K562 (cell line): ENCODE measurements at regions not wholly inside any gene's neighbourhood (a gene's known extent, or its start where the extent isn't known, plus 50 kb on each side); places are given as distances from the start of the nearest gene placed in this dataset.

Experiments
- ATAC-seq: fragments of 200-7000 bp; cut with Tn5 transposase; 3 replicates; pipeline ENCODE4 v1.9.1; 2020; ENCODE audit warnings: moderate library complexity
- BruUV-seq: library from RNA; stranded (reverse); fragments of 400-500 nt; replicated peaks from 2 replicates; lab custom pipeline; 2021; lab: Mats Ljungman, UMichigan
- CTCF ChIA-PET: fragments of 300-600 bp; formaldehyde crosslinking; extraction: SDS; loops from one replicate; lab custom pipeline; 2021; ENCODE audit warnings: low intra/inter-chr PET ratio; lab: Yijun Ruan, JAX
- POLR2A ChIA-PET: fragments of 300-600, 350-650 bp; sonication (Branson Sonifier 250); formaldehyde crosslinking; extraction: SDS; loops from one replicate; lab custom pipeline; 2021; ENCODE audit warnings: antibody characterized with exemption, inconsistent platforms; lab: Yijun Ruan, JAX
- DNase-seq, 4 experiments: peaks; one replicate each; pipeline versions ENCODE4 v3.0.0 to v3.0.0-alpha.2; 2011 to 2018; ENCODE audit warnings: low spot score in 3 of 4, mixed read lengths in 3 of 4; ENCODE audit errors: extremely low read depth in 1 of 4
- FAIRE-seq: peaks from 2 replicates; lab custom pipeline; 2011; peaks lifted over from hg19 to GRCh38; lab: Jason Lieb, UNC
- H2AFZ ChIP-seq: 2 replicates; pipeline ENCODE4 v1.6.0; 2011; ENCODE audit warnings: low read depth, low read length, control low read depth, inconsistent platforms
- H3K27ac ChIP-seq: fragments of 200-600 bp; 3 replicates; pipeline ENCODE4 v1.8.0; 2011; ENCODE audit warnings: low read depth, mild to moderate bottlenecking, control low read depth, inconsistent platforms, low read length, moderate library complexity, mixed read lengths; ENCODE audit errors: extremely low read depth
- H3K27me3 ChIP-seq, 2 experiments: fragments of 300-600 bp in 1 of 2; 2 replicates in 1 of 2; 3 replicates in 1 of 2; pipeline versions ENCODE4 v1.6.0 to v1.8.0; 2011; ENCODE audit warnings: inconsistent platforms in 2 of 2, low read length in 2 of 2, mild to moderate bottlenecking in 1 of 2, mixed read lengths in 1 of 2, moderate library complexity in 1 of 2; ENCODE audit not compliant: control insufficient read depth in 2 of 2, insufficient read depth in 2 of 2
- H3K36me3 ChIP-seq: fragments of 300-600 bp; 3 replicates; pipeline ENCODE4 v1.8.0; 2011; ENCODE audit warnings: mild to moderate bottlenecking, low read length, inconsistent platforms; ENCODE audit not compliant: control insufficient read depth, insufficient read depth
- H3K4me1 ChIP-seq, 2 experiments: fragments of 200-600 bp in 1 of 2; replicated peaks in 1 of 2; 2 replicates in 1 of 2; 3 replicates in 1 of 2; pipeline versions ENCODE4 v1.5.1 to v1.8.0; 2011; ENCODE audit warnings: inconsistent platforms in 2 of 2, low read length in 2 of 2, mild to moderate bottlenecking in 1 of 2, mixed read lengths in 1 of 2, moderate library complexity in 1 of 2; ENCODE audit not compliant: control insufficient read depth in 2 of 2, insufficient read depth in 2 of 2
- H3K4me2 ChIP-seq: 2 replicates; pipeline ENCODE4 v1.6.1; 2011; ENCODE audit warnings: low read length, control low read depth, inconsistent platforms, mixed read lengths; ENCODE audit not compliant: insufficient read depth
- H3K4me3 ChIP-seq: fragments of 200-600 bp; sonication (generic), shearing (Covaris generic); 2 replicates; pipeline ENCODE4 v1.5.1; 2016; ENCODE audit warnings: control low read depth, inconsistent platforms
- H3K79me2 ChIP-seq: fragments of 200-600 bp; 3 replicates; pipeline ENCODE4 v1.8.0; 2011; ENCODE audit warnings: low read length, inconsistent platforms; ENCODE audit not compliant: control insufficient read depth, insufficient read depth
- H3K9ac ChIP-seq, 2 experiments: 2 replicates each; pipeline versions ENCODE4 v1.6.0 to v1.6.1; 2011; ENCODE audit warnings: low read depth in 2 of 2, low read length in 2 of 2, control low read depth in 1 of 2, inconsistent platforms in 1 of 2, mild to moderate bottlenecking in 1 of 2, mixed read lengths in 1 of 2; ENCODE audit not compliant: insufficient read depth in 1 of 2
- H3K9me1 ChIP-seq: one replicate; pipeline ENCODE4 v1.6.0; 2011; ENCODE audit warnings: inconsistent platforms, mild to moderate bottlenecking, low read length, moderate library complexity; ENCODE audit not compliant: control insufficient read depth, insufficient read depth
- H3K9me3 ChIP-seq: replicated peaks from 2 replicates; pipeline ENCODE4 v1.5.1; 2011; ENCODE audit warnings: low read depth, low read length, inconsistent platforms; ENCODE audit not compliant: control insufficient read depth, insufficient read depth
- H4K20me1 ChIP-seq: replicated peaks from 2 replicates; pipeline ENCODE4 v1.6.1; 2011; ENCODE audit warnings: low read length, inconsistent platforms, mixed read lengths; ENCODE audit not compliant: control insufficient read depth, insufficient read depth
- BDP1 ChIP-seq: IDR thresholded peaks from 3 replicates; pipeline ENCODE4 v1.6.1; 2011; ENCODE audit not compliant: insufficient read length, insufficient read depth
- CAMTA2 ChIP-seq: fragments of 250-450 bp; sonication (Bioruptor Pico); conservative IDR thresholded peaks from 2 replicates; pipeline ENCODE4 v1.5.1; 2022
- COPS2 ChIP-seq: fragments of 450-650 bp; conservative IDR thresholded peaks from 2 replicates; pipeline ENCODE4 v1.6.1; 2016; ENCODE audit warnings: mild to moderate bottlenecking, moderate library complexity
- CTBP1 ChIP-seq: fragments of 450-650 bp; IDR thresholded peaks from 2 replicates; pipeline ENCODE4 v1.6.1; 2016; ENCODE audit warnings: borderline replicate concordance
- FOXJ3 ChIP-seq: sonication (generic); formaldehyde crosslinking; IDR thresholded peaks from 2 replicates; pipeline ENCODE4 v1.4.0; 2020; ENCODE audit warnings: mild to moderate bottlenecking, missing genetic modification reagents
- MEIS2 ChIP-seq: fragments of 450-650 bp; IDR thresholded peaks from 2 replicates; pipeline ENCODE4 v1.6.1; 2014; ENCODE audit warnings: mild to moderate bottlenecking; ENCODE audit not compliant: partially characterized antibody
- NR3C1 ChIP-seq: sonication (generic); formaldehyde crosslinking; IDR thresholded peaks from 2 replicates; pipeline ENCODE4 v1.8.1; 2022; ENCODE audit warnings: missing genetic modification reagents
- RBBP5 ChIP-seq: fragments of 200-600 bp; sonication (generic); IDR thresholded peaks from 2 replicates; pipeline ENCODE4 v1.6.1; 2012; ENCODE audit warnings: borderline replicate concordance, mild to moderate bottlenecking, low read length, control low read depth, inconsistent platforms; ENCODE audit not compliant: insufficient read depth, poor library complexity, severe bottlenecking
- RBM34 ChIP-seq: fragments of 200-400 bp; formaldehyde crosslinking; IDR thresholded peaks from 2 replicates; pipeline ENCODE4 v1.6.1; 2018; ENCODE audit warnings: low read length, borderline replicate concordance; ENCODE audit not compliant: insufficient read depth
- SMARCA4 ChIP-seq: fragments of 450-650 bp; IDR thresholded peaks from 2 replicates; pipeline ENCODE4 v1.6.1; 2016
- TAF15 ChIP-seq: fragments of 200-400 bp; formaldehyde crosslinking; IDR thresholded peaks from 2 replicates; pipeline ENCODE4 v1.6.1; 2017; ENCODE audit warnings: mild to moderate bottlenecking, low read depth, low read length, moderate library complexity
- TBP ChIP-seq: optimal IDR thresholded peaks from 2 replicates; pipeline ENCODE3; 2011; ENCODE audit warnings: low read depth, low read length, improper control_type of control experiment
- ZEB2 ChIP-seq: fragments of 450-650 bp; IDR thresholded peaks from 2 replicates; pipeline ENCODE4 v1.6.1; 2016
- ZNF212 ChIP-seq: fragments of 450-650 bp; formaldehyde crosslinking; IDR thresholded peaks from 2 replicates; pipeline ENCODE4 v1.4.0; 2020; ENCODE audit warnings: mild to moderate bottlenecking
- ZNF41 ChIP-seq: fragments of 250-450 bp; sonication (Bioruptor Pico); conservative IDR thresholded peaks from 2 replicates; pipeline ENCODE4 v1.4.0; 2020; ENCODE audit warnings: mild to moderate bottlenecking
- ZNF507 ChIP-seq: conservative IDR thresholded peaks from 2 replicates; pipeline ENCODE4 v1.6.1; 2017; ENCODE audit warnings: missing genetic modification characterization, missing compliant biosample characterization
- ZNF584 ChIP-seq: fragments of 200-800 bp; sonication (Bioruptor generic); IDR thresholded peaks from 2 replicates; pipeline ENCODE4 v1.6.1; 2016; ENCODE audit warnings: low read depth, mild to moderate bottlenecking, missing genetic modification characterization, missing compliant biosample characterization
- ZSCAN29 ChIP-seq: fragments of 450-650 bp; IDR thresholded peaks from 2 replicates; pipeline ENCODE4 v1.6.1; 2017
- WGBS: fragments of 100-300 bp; shearing (Covaris generic); methylation state at CpG from one replicate; pipeline ENCODE4 v1.1.6; 2016; ENCODE audit warnings: low coverage, mixed read lengths; ENCODE audit not compliant: insufficient coverage; ENCODE audit errors: missing lambda C conversion rate; 5-methylcytosine and 5-hydroxymethylcytosine counted together
- in situ Hi-C: fragments of 300-500 bp; cut with MboI; formaldehyde crosslinking; loops from 4 replicates; pipeline ENCODE4 v1.15.0; 2018; ENCODE audit warnings: inconsistent platforms, mixed read lengths
- intact Hi-C: fragments of 100-400 bp; cut with micrococcal nuclease; formaldehyde crosslinking; loops from 2 replicates; pipeline ENCODE4 v1.14.2; 2022
- TF ChIP-seq, protein P1 (sequence below), 2 experiments: fragments of 450-650 bp in 1 of 2; IDR thresholded peaks; 2 replicates each; pipeline ENCODE4 v1.6.1; 2011 to 2017; ENCODE audit warnings: low read depth in 2 of 2, antibody characterized with exemption in 1 of 2, borderline replicate concordance in 1 of 2, low read length in 1 of 2, mild to moderate bottlenecking in 1 of 2, mixed read lengths in 1 of 2; ENCODE audit not compliant: control insufficient read depth in 1 of 2
- TF ChIP-seq, protein P2 (sequence below): fragments of 250-450 bp; sonication (Bioruptor Pico); IDR thresholded peaks from 2 replicates; pipeline ENCODE4 v1.8.0; 2022; ENCODE audit warnings: moderate library complexity, mild to moderate bottlenecking, inconsistent platforms

DNA sequence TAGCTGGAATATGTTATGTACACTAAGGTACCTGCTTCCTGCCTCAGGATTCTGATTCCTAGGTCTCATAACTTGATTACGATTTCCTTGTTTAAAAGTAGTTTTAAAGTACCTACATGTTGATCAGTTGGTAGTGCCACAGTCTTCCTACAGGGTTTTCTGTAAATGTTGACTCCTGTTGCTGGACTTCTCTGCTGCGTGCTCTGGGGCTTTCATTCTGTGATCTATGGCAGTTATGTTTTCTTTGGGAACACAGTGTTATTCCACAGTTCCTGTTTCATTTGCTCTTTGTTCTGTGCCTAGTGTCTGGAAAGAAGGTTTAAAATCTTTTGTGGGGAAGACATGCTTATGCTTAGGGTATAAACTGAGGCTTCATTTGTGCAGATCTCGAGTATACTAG, 343.5 kb downstream of the PLK2 start (continued):
- TF ChIP-seq, protein P1, sequence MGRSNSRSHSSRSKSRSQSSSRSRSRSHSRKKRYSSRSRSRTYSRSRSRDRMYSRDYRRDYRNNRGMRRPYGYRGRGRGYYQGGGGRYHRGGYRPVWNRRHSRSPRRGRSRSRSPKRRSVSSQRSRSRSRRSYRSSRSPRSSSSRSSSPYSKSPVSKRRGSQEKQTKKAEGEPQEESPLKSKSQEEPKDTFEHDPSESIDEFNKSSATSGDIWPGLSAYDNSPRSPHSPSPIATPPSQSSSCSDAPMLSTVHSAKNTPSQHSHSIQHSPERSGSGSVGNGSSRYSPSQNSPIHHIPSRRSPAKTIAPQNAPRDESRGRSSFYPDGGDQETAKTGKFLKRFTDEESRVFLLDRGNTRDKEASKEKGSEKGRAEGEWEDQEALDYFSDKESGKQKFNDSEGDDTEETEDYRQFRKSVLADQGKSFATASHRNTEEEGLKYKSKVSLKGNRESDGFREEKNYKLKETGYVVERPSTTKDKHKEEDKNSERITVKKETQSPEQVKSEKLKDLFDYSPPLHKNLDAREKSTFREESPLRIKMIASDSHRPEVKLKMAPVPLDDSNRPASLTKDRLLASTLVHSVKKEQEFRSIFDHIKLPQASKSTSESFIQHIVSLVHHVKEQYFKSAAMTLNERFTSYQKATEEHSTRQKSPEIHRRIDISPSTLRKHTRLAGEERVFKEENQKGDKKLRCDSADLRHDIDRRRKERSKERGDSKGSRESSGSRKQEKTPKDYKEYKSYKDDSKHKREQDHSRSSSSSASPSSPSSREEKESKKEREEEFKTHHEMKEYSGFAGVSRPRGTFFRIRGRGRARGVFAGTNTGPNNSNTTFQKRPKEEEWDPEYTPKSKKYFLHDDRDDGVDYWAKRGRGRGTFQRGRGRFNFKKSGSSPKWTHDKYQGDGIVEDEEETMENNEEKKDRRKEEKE (IDR thresholded peaks at IDR 0.05; ENCODE audit: borderline replicate concordance in 1 of 2, control insufficient read depth in 1 of 2, low read depth in 2 of 2, low read length in 1 of 2) = no peak
- no peak for TF ChIP-seq FOXJ3 (CRISPR knock-in tag)

- no peaks in the 10 kb centered on the region; a peak in 1 of 5 replicates for H3K4me1 ChIP-seq
- TF ChIP-seq NR3C1 (CRISPR knock-in tag) (no peak), ZNF584 (CRISPR knock-in tag) (no peak), COPS2 (no peak), CAMTA2 (CRISPR knock-in tag) (no peak), ZNF212 (CRISPR knock-in tag) (no peak), CTBP1 (no peak), TAF15 (no peak), ZNF41 (no peak), SMARCA4 (no peak), ZEB2 (no peak), MEIS2 (no peak), RBM34 (no peak), TBP (no peak), BDP1 (no peak), ZSCAN29 (no peak), RBBP5 (no peak), ZNF507 (tag) (no peak)
- TF ChIP-seq, protein P2, sequence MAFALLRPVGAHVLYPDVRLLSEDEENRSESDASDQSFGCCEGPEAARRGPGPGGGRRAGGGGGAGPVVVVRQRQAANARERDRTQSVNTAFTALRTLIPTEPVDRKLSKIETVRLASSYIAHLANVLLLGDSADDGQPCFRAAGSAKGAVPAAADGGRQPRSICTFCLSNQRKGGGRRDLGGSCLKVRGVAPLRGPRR = no peak
- H3K36me3 ChIP-seq = no peaks in the 10 kb centered on the region
- H2AFZ ChIP-seq = no peak overlapping the region
- H3K4me3 ChIP-seq = no peak overlapping the region
- H3K27ac ChIP-seq = no peak overlapping the region
- H3K9ac ChIP-seq = no peak overlapping the region
- intact Hi-C loops (no loop called here), in situ Hi-C loops (no loop called here)
- no peaks in the 10 kb centered on the region; the same call in 1 of the 2 replicates for H3K9me3 ChIP-seq
- DNase-seq (no peak), ATAC-seq (no peak), FAIRE-seq (no peak)
- ChIA-PET POLR2A (no interaction called here), CTCF (no interaction called here)
- no peaks in the 10 kb centered on the region for H3K79me2 ChIP-seq
- no TSS peak for BruUV-seq
- no peaks in the 10 kb centered on the region for H3K27me3 ChIP-seq
- no peaks in the 10 kb centered on the region for H4K20me1 ChIP-seq
- H3K4me2 ChIP-seq = no peak overlapping the region
- WGBS = 19% methylated on average over 1 of the region's 1 CpG
- no peaks in the 10 kb centered on the region for H3K9me1 ChIP-seq
Measured at GRCh38 chr5:58115811-58116210, 344.1 kb downstream of the PLK2 start.
